ENCODE measurements at regions not wholly inside any gene's neighbourhood (a gene's known extent, or its start where the extent isn't known, plus 50 kb on each side); places are given as distances from the start of the nearest gene placed in this dataset.

DNA sequence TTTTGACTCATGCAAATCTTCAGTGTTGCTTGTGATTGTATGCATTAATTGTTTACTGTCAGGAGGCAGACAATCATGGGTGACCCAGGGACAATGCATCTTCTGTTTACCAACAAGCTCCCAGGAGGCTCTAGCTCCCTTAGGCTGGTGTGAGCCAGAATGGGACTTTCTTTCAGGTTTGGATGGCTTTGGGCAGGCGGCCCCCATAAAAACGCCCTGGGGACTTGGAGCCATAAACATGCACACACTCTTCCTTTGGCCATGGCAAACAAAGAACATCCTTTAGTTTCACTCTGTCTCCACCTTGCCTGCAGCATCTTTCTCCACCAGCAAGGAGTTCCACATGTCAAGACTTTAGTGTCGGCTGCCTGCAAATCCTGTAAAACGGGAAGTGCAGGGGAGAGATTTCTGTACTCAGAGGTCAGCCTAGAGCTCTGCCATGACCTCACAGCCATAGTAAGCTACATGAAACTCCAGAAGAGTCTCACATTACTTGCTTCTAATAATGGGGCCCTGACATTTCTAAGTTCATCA lies 127.6 kb downstream of the MAP3K7 start:
- Mint-ChIP-seq H3K9me3 (peaks cover 8% of the 10 kb centered on the region; the same call in 2 of the 3 replicates), H3K36me3 (ENCODE audit: low read depth) (no peaks in the 10 kb centered on the region), H3K4me3 (no peak overlapping the region), H3K4me1 (no peaks in the 10 kb centered on the region), H3K27ac (no peak overlapping the region), H3K27me3 (ENCODE audit: insufficient read depth, low read depth, poor library complexity) (peaks cover 2% of the 10 kb centered on the region)
- H3K27me3 ChIP-seq (ENCODE audit: insufficient read depth) = no peaks in the 10 kb centered on the region
- no peaks in the 10 kb centered on the region for H3K36me3 ChIP-seq (ENCODE audit: insufficient read depth)
- H3K27ac ChIP-seq (ENCODE audit: low read depth) = no peak overlapping the region
- no peak overlapping the region for H3K4me3 ChIP-seq
- H3F3A ChIP-seq (replicated peaks; ENCODE audit: low read depth) = no peaks in the 10 kb centered on the region
- H3K9me2 ChIP-seq (ENCODE audit: insufficient read depth) = no peaks in the 10 kb centered on the region
- H3K4me1 ChIP-seq (ENCODE audit: insufficient read depth) = no peaks in the 10 kb centered on the region
- H4K20me1 ChIP-seq (replicated peaks; ENCODE audit: insufficient read depth) = no peaks in the 10 kb centered on the region
- ATAC-seq (no peak), DNase-seq (ENCODE audit: low spot score) (no peak)
- H2AFZ ChIP-seq = no peak overlapping the region; the same call in 1 of the 2 replicates
- H3K4me2 ChIP-seq = no peak overlapping the region
- no peaks in the 10 kb centered on the region for H3K79me2 ChIP-seq (replicated peaks; ENCODE audit: insufficient read depth)
- TF ChIP-seq ZNF331 (CRISPR knock-in tag; IDR thresholded peaks at IDR 0.05; ENCODE audit: low read depth) (no peak), ZNF114 (CRISPR knock-in tag; IDR thresholded peaks at IDR 0.05) (no peak), JUNB (IDR thresholded peaks at IDR 0.05; ENCODE audit: unreplicated experiment) (no peak), EZH2 (IDR thresholded peaks at IDR 0.05; ENCODE audit: low read depth, unreplicated experiment) (no peak), CREB1 (CRISPR knock-in tag; IDR thresholded peaks at IDR 0.05; ENCODE audit: low read depth) (no peak)

GRCh38 chr6:90458353-90459224 lies 128.3 kb downstream of the MAP3K7 start:
- no peaks in the 10 kb centered on the region for H3K36me3 Mint-ChIP-seq (ENCODE audit: low read depth)
- Histone ChIP-seq H3K4me3 (no peak overlapping the region), H3K27ac (ENCODE audit: low read depth) (no peak overlapping the region), H4K20me1 (replicated peaks; ENCODE audit: insufficient read depth) (no peaks in the 10 kb centered on the region), H3F3A (replicated peaks; ENCODE audit: low read depth) (no peaks in the 10 kb centered on the region), H3K79me2 (replicated peaks; ENCODE audit: insufficient read depth) (no peaks in the 10 kb centered on the region), H3K9me2 (ENCODE audit: insufficient read depth) (no peaks in the 10 kb centered on the region), H3K27me3 (ENCODE audit: insufficient read depth) (no peaks in the 10 kb centered on the region), H3K4me2 (no peak overlapping the region), H3K4me1 (ENCODE audit: insufficient read depth) (no peaks in the 10 kb centered on the region), H2AFZ (no peak overlapping the region; the same call in 1 of the 2 replicates), H3K36me3 (ENCODE audit: insufficient read depth) (no peaks in the 10 kb centered on the region)
- peaks cover 8% of the 10 kb centered on the region; the same call in 2 of the 3 replicates for H3K9me3 Mint-ChIP-seq
- ATAC-seq (no peak), DNase-seq (ENCODE audit: low spot score) (no peak)
- peaks cover 2% of the 10 kb centered on the region for H3K27me3 Mint-ChIP-seq (ENCODE audit: insufficient read depth, low read depth, poor library complexity)
- H3K4me3 Mint-ChIP-seq = no peak overlapping the region
- H3K4me1 Mint-ChIP-seq = no peaks in the 10 kb centered on the region
- no peak overlapping the region for H3K27ac Mint-ChIP-seq
- TF ChIP-seq JUNB (IDR thresholded peaks at IDR 0.05; ENCODE audit: unreplicated experiment) (no peak), STAT1 (IDR thresholded peaks at IDR 0.05; ENCODE audit: unreplicated experiment) (no peak), CREB1 (CRISPR knock-in tag; IDR thresholded peaks at IDR 0.05; ENCODE audit: low read depth) (no peak), EZH2phosphoT487 (IDR thresholded peaks at IDR 0.05; ENCODE audit: unreplicated experiment) (no peak), POLR2AphosphoS5 (IDR thresholded peaks at IDR 0.05; ENCODE audit: low read depth) (no peak), NANOG (IDR thresholded peaks at IDR 0.05; ENCODE audit: borderline replicate concordance) (no peak), ZNF331 (CRISPR knock-in tag; IDR thresholded peaks at IDR 0.05; ENCODE audit: low read depth) (no peak)
- TF ChIP-seq, protein P1, sequence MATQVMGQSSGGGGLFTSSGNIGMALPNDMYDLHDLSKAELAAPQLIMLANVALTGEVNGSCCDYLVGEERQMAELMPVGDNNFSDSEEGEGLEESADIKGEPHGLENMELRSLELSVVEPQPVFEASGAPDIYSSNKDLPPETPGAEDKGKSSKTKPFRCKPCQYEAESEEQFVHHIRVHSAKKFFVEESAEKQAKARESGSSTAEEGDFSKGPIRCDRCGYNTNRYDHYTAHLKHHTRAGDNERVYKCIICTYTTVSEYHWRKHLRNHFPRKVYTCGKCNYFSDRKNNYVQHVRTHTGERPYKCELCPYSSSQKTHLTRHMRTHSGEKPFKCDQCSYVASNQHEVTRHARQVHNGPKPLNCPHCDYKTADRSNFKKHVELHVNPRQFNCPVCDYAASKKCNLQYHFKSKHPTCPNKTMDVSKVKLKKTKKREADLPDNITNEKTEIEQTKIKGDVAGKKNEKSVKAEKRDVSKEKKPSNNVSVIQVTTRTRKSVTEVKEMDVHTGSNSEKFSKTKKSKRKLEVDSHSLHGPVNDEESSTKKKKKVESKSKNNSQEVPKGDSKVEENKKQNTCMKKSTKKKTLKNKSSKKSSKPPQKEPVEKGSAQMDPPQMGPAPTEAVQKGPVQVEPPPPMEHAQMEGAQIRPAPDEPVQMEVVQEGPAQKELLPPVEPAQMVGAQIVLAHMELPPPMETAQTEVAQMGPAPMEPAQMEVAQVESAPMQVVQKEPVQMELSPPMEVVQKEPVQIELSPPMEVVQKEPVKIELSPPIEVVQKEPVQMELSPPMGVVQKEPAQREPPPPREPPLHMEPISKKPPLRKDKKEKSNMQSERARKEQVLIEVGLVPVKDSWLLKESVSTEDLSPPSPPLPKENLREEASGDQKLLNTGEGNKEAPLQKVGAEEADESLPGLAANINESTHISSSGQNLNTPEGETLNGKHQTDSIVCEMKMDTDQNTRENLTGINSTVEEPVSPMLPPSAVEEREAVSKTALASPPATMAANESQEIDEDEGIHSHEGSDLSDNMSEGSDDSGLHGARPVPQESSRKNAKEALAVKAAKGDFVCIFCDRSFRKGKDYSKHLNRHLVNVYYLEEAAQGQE (IDR thresholded peaks at IDR 0.05; ENCODE audit: unreplicated experiment) = no peak
- TF ChIP-seq, protein P2, sequence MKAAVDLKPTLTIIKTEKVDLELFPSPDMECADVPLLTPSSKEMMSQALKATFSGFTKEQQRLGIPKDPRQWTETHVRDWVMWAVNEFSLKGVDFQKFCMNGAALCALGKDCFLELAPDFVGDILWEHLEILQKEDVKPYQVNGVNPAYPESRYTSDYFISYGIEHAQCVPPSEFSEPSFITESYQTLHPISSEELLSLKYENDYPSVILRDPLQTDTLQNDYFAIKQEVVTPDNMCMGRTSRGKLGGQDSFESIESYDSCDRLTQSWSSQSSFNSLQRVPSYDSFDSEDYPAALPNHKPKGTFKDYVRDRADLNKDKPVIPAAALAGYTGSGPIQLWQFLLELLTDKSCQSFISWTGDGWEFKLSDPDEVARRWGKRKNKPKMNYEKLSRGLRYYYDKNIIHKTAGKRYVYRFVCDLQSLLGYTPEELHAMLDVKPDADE (IDR thresholded peaks at IDR 0.05) = no peak
